WTC11 (cell line): ENCODE measurements at regions not wholly inside any gene's neighbourhood (a gene's known extent, or its start where the extent isn't known, plus 50 kb on each side); places are given as distances from the start of the nearest gene placed in this dataset.

Experiments
- ATAC-seq: fragments of 200-7000 bp; cut with Tn5 transposase; 2 replicates; pipeline ENCODE4 v1.10.0; 2021; ENCODE audit warnings: mild to moderate bottlenecking, moderate library complexity
- CTCF ChIA-PET: fragments of 300-600 bp; sonication (Branson Sonifier 250); formaldehyde crosslinking; loops from one replicate; lab custom pipeline; 2021; ENCODE audit warnings: antibody characterized with exemption; lab: Charles Lee
- POLR2A ChIA-PET: fragments of 350-600 bp; sonication (Branson Sonifier 250); formaldehyde crosslinking; loops from one replicate; lab custom pipeline; 2021; ENCODE audit warnings: antibody characterized with exemption; lab: Charles Lee
- DNase-seq: peaks from one replicate; pipeline ENCODE4 v3.0.0; 2021; ENCODE audit warnings: low spot score
- H3K27ac Mint-ChIP-seq: 2 replicates; pipeline ENCODE4 v1.8.0; 2021; ENCODE audit warnings: mixed read lengths
- H3K27me3 Mint-ChIP-seq: 2 replicates; pipeline ENCODE4 v1.8.0; 2021; ENCODE audit warnings: low read depth, mild to moderate bottlenecking, moderate library complexity, mixed read lengths
- H3K36me3 Mint-ChIP-seq: 2 replicates; pipeline ENCODE4 v1.8.0; 2021; ENCODE audit warnings: mixed read lengths
- H3K4me1 Mint-ChIP-seq: 2 replicates; pipeline ENCODE4 v1.8.0; 2022; ENCODE audit warnings: mixed read lengths
- H3K4me3 Mint-ChIP-seq: 2 replicates; pipeline ENCODE4 v1.8.0; 2021; ENCODE audit warnings: mild to moderate bottlenecking, moderate library complexity, mixed read lengths
- H3K9me3 Mint-ChIP-seq: 2 replicates; pipeline ENCODE4 v1.8.0; 2021; ENCODE audit warnings: mixed read lengths
- ATF2 ChIP-seq: sonication (generic); formaldehyde crosslinking; IDR thresholded peaks from 2 replicates; pipeline ENCODE4 v1.8.1; 2022; ENCODE audit warnings: low read depth, missing genetic modification reagents, borderline replicate concordance
- CBFB ChIP-seq: sonication (generic); formaldehyde crosslinking; IDR thresholded peaks from 2 replicates; pipeline ENCODE4 v1.8.1; 2022; ENCODE audit warnings: mild to moderate bottlenecking, low read depth, missing genetic modification reagents
- CREB1 ChIP-seq: sonication (generic); formaldehyde crosslinking; IDR thresholded peaks from 2 replicates; pipeline ENCODE4 v1.8.0; 2023; ENCODE audit warnings: mild to moderate bottlenecking, missing genetic modification reagents
- E2F4 ChIP-seq: sonication (generic); formaldehyde crosslinking; IDR thresholded peaks from 2 replicates; pipeline ENCODE4 v1.8.1; 2022; ENCODE audit warnings: low read depth, mild to moderate bottlenecking, moderate library complexity, missing genetic modification reagents, borderline replicate concordance
- ELF4 ChIP-seq: sonication (generic); formaldehyde crosslinking; IDR thresholded peaks from 2 replicates; pipeline ENCODE4 v1.8.1; 2022; ENCODE audit warnings: low read depth, mild to moderate bottlenecking, moderate library complexity, missing genetic modification reagents
- EMX1 ChIP-seq: fragments of 250-450 bp; sonication (Bioruptor Pico); IDR thresholded peaks from 2 replicates; pipeline ENCODE4 v1.8.0; 2021; ENCODE audit warnings: mild to moderate bottlenecking
- ERG ChIP-seq: fragments of 250-450 bp; sonication (Bioruptor Pico); IDR thresholded peaks from 2 replicates; pipeline ENCODE4 v1.8.0; 2021; ENCODE audit warnings: mild to moderate bottlenecking
- FOXP1 ChIP-seq: sonication (generic); formaldehyde crosslinking; IDR thresholded peaks from 2 replicates; pipeline ENCODE4 v1.8.0; 2022; ENCODE audit warnings: missing genetic modification reagents, mild to moderate bottlenecking, moderate library complexity, borderline replicate concordance
- GABPB1 ChIP-seq: sonication (generic); formaldehyde crosslinking; IDR thresholded peaks from 2 replicates; pipeline ENCODE4 v1.8.1; 2023; ENCODE audit warnings: mild to moderate bottlenecking, missing genetic modification reagents
- GRHL2 ChIP-seq: fragments of 250-450 bp; sonication (Bioruptor Pico); IDR thresholded peaks from 2 replicates; pipeline ENCODE4 v1.8.0; 2022; ENCODE audit warnings: mild to moderate bottlenecking, moderate library complexity; ENCODE audit not compliant: insufficient replicate concordance, severe bottlenecking
- IRF2 ChIP-seq: sonication (generic); formaldehyde crosslinking; IDR thresholded peaks from 2 replicates; pipeline ENCODE4 v1.8.0; 2022; ENCODE audit warnings: low read depth, missing genetic modification reagents, borderline replicate concordance
- MXD4 ChIP-seq: fragments of 250-450 bp; sonication (Bioruptor Pico); IDR thresholded peaks from 2 replicates; pipeline ENCODE4 v1.8.0; 2021; ENCODE audit warnings: mild to moderate bottlenecking, moderate library complexity, borderline replicate concordance
- MYBL2 ChIP-seq: sonication (generic); formaldehyde crosslinking; IDR thresholded peaks from 2 replicates; pipeline ENCODE4 v1.8.1; 2023; ENCODE audit warnings: mild to moderate bottlenecking, moderate library complexity, missing genetic modification reagents
- PRDM15 ChIP-seq: sonication (generic); formaldehyde crosslinking; IDR thresholded peaks from 2 replicates; pipeline ENCODE4 v1.8.0; 2022; ENCODE audit warnings: missing genetic modification reagents
- RORB ChIP-seq: fragments of 250-450 bp; sonication (Bioruptor Pico); IDR thresholded peaks from 2 replicates; pipeline ENCODE4 v1.9.0; 2021; ENCODE audit warnings: mild to moderate bottlenecking
- SMAD3 ChIP-seq: sonication (generic); formaldehyde crosslinking; IDR thresholded peaks from 2 replicates; pipeline ENCODE4 v1.8.0; 2022; ENCODE audit warnings: missing genetic modification reagents, mild to moderate bottlenecking, borderline replicate concordance
- SP1 ChIP-seq: sonication (generic); formaldehyde crosslinking; conservative IDR thresholded peaks from 2 replicates; pipeline ENCODE4 v1.8.1; 2022; ENCODE audit warnings: missing genetic modification reagents
- STAT6 ChIP-seq: sonication (generic); formaldehyde crosslinking; conservative IDR thresholded peaks from 2 replicates; pipeline ENCODE4 v1.8.1; 2023; ENCODE audit warnings: mild to moderate bottlenecking, low read depth, missing genetic modification reagents, moderate library complexity
- ZBTB21 ChIP-seq: sonication (generic); formaldehyde crosslinking; IDR thresholded peaks from 2 replicates; pipeline ENCODE4 v1.8.1; 2023; ENCODE audit warnings: mild to moderate bottlenecking, missing genetic modification reagents, borderline replicate concordance
- ZNF138 ChIP-seq: sonication (generic); formaldehyde crosslinking; conservative IDR thresholded peaks from 2 replicates; pipeline ENCODE4 v1.8.1; 2022; ENCODE audit warnings: mild to moderate bottlenecking, moderate library complexity, missing genetic modification reagents
- ZNF396 ChIP-seq: fragments of 250-450 bp; sonication (Bioruptor Pico); IDR thresholded peaks from 2 replicates; pipeline ENCODE4 v1.8.0; 2021; ENCODE audit warnings: mild to moderate bottlenecking, moderate library complexity, borderline replicate concordance
- ZNF423 ChIP-seq: fragments of 250-450 bp; sonication (Bioruptor Pico); IDR thresholded peaks from 2 replicates; pipeline ENCODE4 v2.1.2; 2022; ENCODE audit warnings: mild to moderate bottlenecking, moderate library complexity

- Mint-ChIP-seq H3K36me3 (no peaks in the 10 kb centered on the region), H3K27me3 (no peaks in the 10 kb centered on the region), H3K4me3 (no peak overlapping the region), H3K27ac (no peak overlapping the region), H3K4me1 (peaks cover 8% of the 10 kb centered on the region; the same call in 1 of the 2 replicates), H3K9me3 (peaks cover 7% of the 10 kb centered on the region; the same call in 1 of the 2 replicates)
- no peak for TF ChIP-seq RORB (CRISPR knock-in tag)
- no peak for DNase-seq
- no peak for ATAC-seq
- ChIA-PET POLR2A (no interaction called here), CTCF (no interaction called here)
Observed at GRCh38 chr17:15882777-15883176, 62.2 kb upstream of the ADORA2B start.

- H3K27me3 Mint-ChIP-seq, result no peaks in the 10 kb centered on the region
- no peak for ATAC-seq
- ChIA-PET CTCF (no interaction called here), POLR2A (no interaction called here)
- no peak for TF ChIP-seq FOXP1
- TF ChIP-seq CREB1 (CRISPR knock-in tag), result no peak
- no peak for TF ChIP-seq E2F4 (CRISPR knock-in tag)
- TF ChIP-seq CBFB (CRISPR knock-in tag), result no peak
- TF ChIP-seq GABPB1 (CRISPR knock-in tag), result no peak
- H3K27ac Mint-ChIP-seq, result no peak overlapping the region
- no peak for DNase-seq
- H3K9me3 Mint-ChIP-seq, result peaks cover 7% of the 10 kb centered on the region; the same call in 1 of the 2 replicates
- H3K36me3 Mint-ChIP-seq, result no peaks in the 10 kb centered on the region
- H3K4me3 Mint-ChIP-seq, result no peak overlapping the region
- peaks cover 8% of the 10 kb centered on the region; the same call in 1 of the 2 replicates for H3K4me1 Mint-ChIP-seq
Observed at GRCh38 chr17:15883617-15884111, 61.3 kb upstream of the ADORA2B start.

- H3K27ac Mint-ChIP-seq, result no peak overlapping the region
- TF ChIP-seq GRHL2 (CRISPR knock-in tag), result no peak
- no peak for TF ChIP-seq GABPB1 (CRISPR knock-in tag)
- no peak for TF ChIP-seq RORB (CRISPR knock-in tag)
- no peak for TF ChIP-seq PRDM15 (CRISPR knock-in tag)
- TF ChIP-seq ZNF423 (CRISPR knock-in tag), result no peak
- TF ChIP-seq CREB1 (CRISPR knock-in tag), result no peak
- TF ChIP-seq SP1, result no peak
- no peak for TF ChIP-seq EMX1 (CRISPR knock-in tag)
- no peak for TF ChIP-seq MYBL2 (CRISPR knock-in tag)
- TF ChIP-seq SMAD3 (CRISPR knock-in tag), result no peak
- TF ChIP-seq IRF2, result no peak
- TF ChIP-seq ELF4 (CRISPR knock-in tag), result no peak
- no peak for TF ChIP-seq ERG (CRISPR knock-in tag)
- TF ChIP-seq ATF2 (CRISPR knock-in tag), result no peak
- TF ChIP-seq ZNF138 (CRISPR knock-in tag), result no peak
- TF ChIP-seq ZBTB21 (CRISPR knock-in tag), result no peak
- TF ChIP-seq STAT6 (CRISPR knock-in tag), result no peak
- TF ChIP-seq MXD4 (CRISPR knock-in tag), result no peak
- TF ChIP-seq ZNF396 (CRISPR knock-in tag), result no peak
- no peaks in the 10 kb centered on the region for H3K36me3 Mint-ChIP-seq
- peaks cover 7% of the 10 kb centered on the region; the same call in 1 of the 2 replicates for H3K9me3 Mint-ChIP-seq
- no peak for DNase-seq
- ChIA-PET CTCF (no interaction called here), POLR2A (no interaction called here)
- no peaks in the 10 kb centered on the region for H3K27me3 Mint-ChIP-seq
- ATAC-seq, result no peak
- no peak overlapping the region for H3K4me3 Mint-ChIP-seq
- H3K4me1 Mint-ChIP-seq, result peaks cover 8% of the 10 kb centered on the region; the same call in 1 of the 2 replicates
Observed at GRCh38 chr17:15884731-15885130, 60.2 kb upstream of the ADORA2B start.
